A549 (cell line): ENCODE measurements at regions not wholly inside any gene's neighbourhood (a gene's known extent, or its start where the extent isn't known, plus 50 kb on each side); places are given as distances from the start of the nearest gene placed in this dataset.

Source experiments
- CBX2 ChIP-seq: fragments of 200-600 bp; sonication (generic); IDR thresholded peaks from 2 replicates; pipeline ENCODE4 v1.6.1; 2016; ENCODE audit warnings: low read depth, mild to moderate bottlenecking, borderline replicate concordance
- CBX8 ChIP-seq: fragments of 200-600 bp; sonication (generic); IDR thresholded peaks from 2 replicates; pipeline ENCODE4 v1.6.1; 2016
- CTCF ChIP-seq: fragments of >200 bp; sonication (Bioruptor Twin); formaldehyde crosslinking; IDR thresholded peaks from 3 replicates; pipeline ENCODE4 v1.5.1; 2016
- KDM1A ChIP-seq: fragments of 200-600 bp; sonication (generic); IDR thresholded peaks from 2 replicates; pipeline ENCODE4 v1.6.1; 2016; ENCODE audit warnings: low read depth, mild to moderate bottlenecking
- MAZ ChIP-seq: fragments of 150-350 bp; IDR thresholded peaks from 2 replicates; pipeline ENCODE4 v1.6.1; 2014; ENCODE audit warnings: antibody characterized with exemption, low read depth, low read length, borderline replicate concordance
- POLR2A ChIP-seq: IDR thresholded peaks from 2 replicates; pipeline ENCODE4 v1.6.1; 2012; ENCODE audit warnings: mild to moderate bottlenecking, low read length
- RARB ChIP-seq: fragments of 250-450 bp; sonication (Bioruptor Pico); IDR thresholded peaks from 2 replicates; pipeline ENCODE4 v1.8.0; 2021; ENCODE audit warnings: mild to moderate bottlenecking, moderate library complexity
- SREBF2 ChIP-seq: fragments of 450-650 bp; IDR thresholded peaks from 2 replicates; pipeline ENCODE4 v1.6.1; 2014; ENCODE audit warnings: mild to moderate bottlenecking, moderate library complexity
- ZNF302 ChIP-seq: fragments of 250-450 bp; sonication (Bioruptor Pico); IDR thresholded peaks from 2 replicates; pipeline ENCODE4 v1.9.0; 2021; ENCODE audit warnings: inconsistent platforms, mild to moderate bottlenecking, moderate library complexity

- TF ChIP-seq POLR2A: no peak
- no peak for TF ChIP-seq MAZ
- no peak for TF ChIP-seq CTCF
- TF ChIP-seq KDM1A: no peak
- no peak for TF ChIP-seq ZNF302 (CRISPR knock-in tag)
- no peak for TF ChIP-seq SREBF2
- TF ChIP-seq CBX8: no peak
- TF ChIP-seq CBX2: no peak
- TF ChIP-seq RARB: no peak
Measured at GRCh38 chr9:106653213-106653612, 209.8 kb upstream of the ZNF462 start.
